ENCODE measurements at regions not wholly inside any gene's neighbourhood (a gene's known extent, or its start where the extent isn't known, plus 50 kb on each side); places are given as distances from the start of the nearest gene placed in this dataset.
"Not testable (repeated sequence)": the region's sequence is repeated elsewhere in the genome, so short reads cannot be mapped to it uniquely, and the experiment has no call there.

DNA sequence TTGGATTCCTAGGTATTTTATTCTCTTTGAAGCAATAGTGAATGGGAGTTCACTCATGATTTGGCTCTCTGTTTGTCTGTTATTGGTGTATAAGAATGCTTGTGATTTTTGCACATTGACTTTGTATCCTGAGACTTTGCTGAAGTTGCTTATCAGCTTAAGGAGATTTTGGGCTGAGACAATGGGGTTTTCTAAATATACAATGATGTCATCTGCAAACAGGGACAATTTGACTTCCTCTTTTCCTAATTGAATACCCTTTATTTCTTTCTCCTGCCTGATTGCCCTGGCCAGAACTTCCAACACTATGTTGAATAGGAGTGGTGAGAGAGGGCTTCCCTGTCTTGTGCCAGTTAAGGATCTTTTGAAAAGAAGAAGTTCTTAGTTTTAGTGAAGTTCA, 114.4 kb upstream of the TNPO1 start:
- TF ChIP-seq CTCF, POLR2A (IDR thresholded peaks at IDR 0.05): not testable (repeated sequence)
